ENCODE measurements at regions not wholly inside any gene's neighbourhood (a gene's known extent, or its start where the extent isn't known, plus 50 kb on each side); places are given as distances from the start of the nearest gene placed in this dataset.

DNA sequence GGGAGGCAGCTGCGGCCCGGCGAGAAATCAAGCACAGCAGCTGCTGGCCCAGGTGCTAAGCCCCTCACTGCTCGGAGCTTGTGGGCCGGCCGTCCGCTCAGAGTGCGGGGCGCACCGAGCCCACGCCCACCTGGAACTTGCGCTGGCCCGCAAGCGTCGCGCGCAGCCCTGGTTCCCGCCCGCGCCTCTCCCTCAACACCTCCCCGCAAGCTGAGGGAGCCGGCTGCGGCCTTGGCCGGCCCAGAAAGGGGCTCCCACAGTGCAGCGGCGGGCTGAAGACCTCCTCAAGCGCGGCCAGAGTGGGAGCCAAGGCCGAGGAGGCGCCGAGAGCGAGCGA, 92.9 kb downstream of the HAPSTR1 start:
- intact Hi-C loops (cut with DNase I), result no loop called here

GRCh38 chr16:9185381-9185780, 93.9 kb downstream of the HAPSTR1 start:
- no peak for DNase-seq
- Histone ChIP-seq H3K9me3 (no peaks in the 10 kb centered on the region), H3K4me3 (no peak overlapping the region), H3K27ac (no peak overlapping the region), H3K4me1 (no peaks in the 10 kb centered on the region), H3K27me3 (no peaks in the 10 kb centered on the region), H3K36me3 (no peaks in the 10 kb centered on the region)
- 63 to 91% methylated on average over 2 of the region's 2 CpGs for WGBS, 2 donors
- TF ChIP-seq POLR2AphosphoS5 (IDR thresholded peaks at IDR 0.05) (no peak), POLR2A (IDR thresholded peaks at IDR 0.05) (no peak), EP300 (IDR thresholded peaks at IDR 0.05) (no peak), CTCF (IDR thresholded peaks at IDR 0.05) (no peak)
- intact Hi-C loops (cut with DNase I), result no loop called here

More for the DNA sequence above, 92.9 kb downstream of the HAPSTR1 start:
- Histone ChIP-seq H3K4me3 (no peak overlapping the region), H3K9me3 (no peaks in the 10 kb centered on the region), H3K4me1 (no peaks in the 10 kb centered on the region), H3K36me3 (no peaks in the 10 kb centered on the region), H3K27ac (no peak overlapping the region), H3K27me3 (no peaks in the 10 kb centered on the region)
- DNase-seq, result no peak
- TF ChIP-seq POLR2A (IDR thresholded peaks at IDR 0.05) (no peak), EP300 (IDR thresholded peaks at IDR 0.05) (no peak), CTCF (IDR thresholded peaks at IDR 0.05) (no peak), POLR2AphosphoS5 (IDR thresholded peaks at IDR 0.05) (no peak)
- 90 to 91% methylated on average over 33 of the region's 33 CpGs for WGBS, 2 donors

- no peak for DNase-seq
- no peak overlapping the region for H3K27ac ChIP-seq
- TF ChIP-seq POLR2AphosphoS5 (IDR thresholded peaks at IDR 0.05), result no peak
- TF ChIP-seq EP300 (IDR thresholded peaks at IDR 0.05), result no peak
- TF ChIP-seq POLR2A (IDR thresholded peaks at IDR 0.05), result no peak
- TF ChIP-seq CTCF (IDR thresholded peaks at IDR 0.05), result no peak
- H3K27me3 ChIP-seq, result no peaks in the 10 kb centered on the region
- H3K36me3 ChIP-seq, result no peaks in the 10 kb centered on the region
- intact Hi-C loops (cut with DNase I), result no loop called here
- H3K9me3 ChIP-seq, result no peaks in the 10 kb centered on the region
- H3K4me3 ChIP-seq, result no peak overlapping the region
- no peaks in the 10 kb centered on the region for H3K4me1 ChIP-seq
- 49 to 73% methylated on average over 3 of the region's 3 CpGs for WGBS, 2 donors
Measured at GRCh38 chr16:9186061-9186460, 94.6 kb downstream of the HAPSTR1 start.

- no peak for DNase-seq
- 80 to 86% methylated on average over 3 of the region's 3 CpGs for WGBS, 2 donors
- Histone ChIP-seq H3K4me1 (no peaks in the 10 kb centered on the region), H3K27me3 (no peaks in the 10 kb centered on the region), H3K4me3 (no peak overlapping the region), H3K9me3 (no peaks in the 10 kb centered on the region), H3K27ac (no peak overlapping the region), H3K36me3 (no peaks in the 10 kb centered on the region)
- intact Hi-C loops (cut with DNase I), result no loop called here
- no peak for TF ChIP-seq EP300 (IDR thresholded peaks at IDR 0.05)
- no peak for TF ChIP-seq POLR2A (IDR thresholded peaks at IDR 0.05)
- no peak for TF ChIP-seq CTCF (IDR thresholded peaks at IDR 0.05)
- TF ChIP-seq POLR2AphosphoS5 (IDR thresholded peaks at IDR 0.05), result no peak
Measured at GRCh38 chr16:9188721-9189120, 97.3 kb downstream of the HAPSTR1 start.

GRCh38 chr16:9191274-9191850, 99.9 kb downstream of the HAPSTR1 start:
- Histone ChIP-seq H3K27ac (no peak overlapping the region), H3K4me3 (no peak overlapping the region), H3K36me3 (no peaks in the 10 kb centered on the region), H3K27me3 (no peaks in the 10 kb centered on the region), H3K4me1 (no peaks in the 10 kb centered on the region), H3K9me3 (no peaks in the 10 kb centered on the region)
- intact Hi-C loops (cut with DNase I), result no loop called here
- no peak for TF ChIP-seq POLR2AphosphoS5 (IDR thresholded peaks at IDR 0.05)
- no peak for DNase-seq

Data from sigmoid colon (tissue), 6 donors.